Liver (tissue), 8 donors: ENCODE measurements at regions not wholly inside any gene's neighbourhood (a gene's known extent, or its start where the extent isn't known, plus 50 kb on each side); places are given as distances from the start of the nearest gene placed in this dataset.

Source experiments
- DNase-seq: peaks from one replicate; pipeline ENCODE4 v3.0.0-alpha.2; 2017; ENCODE audit warnings: low spot score
- H3K27ac ChIP-seq, 2 donors: one replicate each; pipeline ENCODE4 v1.7.0; 2013; ENCODE audit warnings: inconsistent platforms in 2 of 2, low read length in 2 of 2, control low read depth in 1 of 2, low read depth in 1 of 2, mild to moderate bottlenecking in 1 of 2
- H3K27me3 ChIP-seq, 4 donors: one replicate each; pipeline versions ENCODE4 v1.6.1 to v1.7.0; 2013; ENCODE audit warnings: low read length in 3 of 4, inconsistent platforms in 1 of 4, mild to moderate bottlenecking in 1 of 4, moderate library complexity in 1 of 4; ENCODE audit not compliant: control insufficient read depth in 4 of 4, insufficient read depth in 4 of 4
- H3K36me3 ChIP-seq, 4 donors: one replicate each; pipeline versions ENCODE4 v1.6.1 to v1.7.0; 2013; ENCODE audit warnings: low read length in 3 of 4, mild to moderate bottlenecking in 3 of 4, low read depth in 1 of 4, moderate library complexity in 1 of 4; ENCODE audit not compliant: control insufficient read depth in 4 of 4, insufficient read depth in 3 of 4
- H3K4me1 ChIP-seq, 4 donors: one replicate each; pipeline versions ENCODE4 v1.6.1 to v1.7.0; 2013; ENCODE audit warnings: low read length in 3 of 4, mild to moderate bottlenecking in 3 of 4, moderate library complexity in 1 of 4; ENCODE audit not compliant: control insufficient read depth in 4 of 4, insufficient read depth in 4 of 4
- H3K4me3 ChIP-seq, 3 donors: one replicate each; pipeline versions ENCODE4 v1.6.1 to v1.7.0; 2013; ENCODE audit warnings: low read length in 3 of 3, control low read depth in 1 of 3, low read depth in 1 of 3, mild to moderate bottlenecking in 1 of 3
- H3K9ac ChIP-seq, 2 donors: one replicate each; pipeline ENCODE4 v1.7.0; 2013; ENCODE audit warnings: low read length in 2 of 2, mild to moderate bottlenecking in 2 of 2, moderate library complexity in 2 of 2, control low read depth in 1 of 2, low read depth in 1 of 2
- H3K9me3 ChIP-seq, 4 donors: one replicate each; pipeline versions ENCODE4 v1.6.1 to v1.7.0; 2013; ENCODE audit warnings: low read length in 3 of 4; ENCODE audit not compliant: control insufficient read depth in 4 of 4
- EGR1 ChIP-seq, 2 donors: IDR thresholded peaks; 2 replicates each; pipeline ENCODE4 v1.6.1; 2016 to 2018; ENCODE audit warnings: antibody characterized with exemption in 2 of 2, low read depth in 2 of 2
- FOXA1 ChIP-seq: IDR thresholded peaks from 2 replicates; pipeline ENCODE4 v1.6.1; 2016; ENCODE audit warnings: antibody characterized with exemption
- FOXA2 ChIP-seq: IDR thresholded peaks from 2 replicates; pipeline ENCODE4 v1.6.1; 2016; ENCODE audit warnings: antibody characterized with exemption
- GABPA ChIP-seq, 2 donors: IDR thresholded peaks in 1 of 2; conservative IDR thresholded peaks in 1 of 2; 2 replicates each; pipeline ENCODE4 v1.6.1; 2016; ENCODE audit warnings: antibody characterized with exemption in 2 of 2, mild to moderate bottlenecking in 1 of 2, moderate library complexity in 1 of 2
- HNF4A ChIP-seq, 2 donors: conservative IDR thresholded peaks; 2 replicates each; pipeline ENCODE4 v1.6.1; 2016; ENCODE audit warnings: antibody characterized with exemption in 2 of 2, mild to moderate bottlenecking in 2 of 2
- HNF4G ChIP-seq: IDR thresholded peaks from 2 replicates; pipeline ENCODE4 v1.6.1; 2016; ENCODE audit warnings: antibody characterized with exemption
- JUND ChIP-seq, 2 donors: IDR thresholded peaks; 2 replicates each; pipeline ENCODE4 v1.6.1; 2016; ENCODE audit warnings: antibody characterized with exemption in 2 of 2
- NR2F2 ChIP-seq: IDR thresholded peaks from 2 replicates; pipeline ENCODE4 v1.6.1; 2016; ENCODE audit warnings: antibody characterized with exemption
- RAD21 ChIP-seq, 2 donors: IDR thresholded peaks; 2 replicates each; pipeline ENCODE4 v1.6.1; 2016; ENCODE audit warnings: antibody characterized with exemption in 2 of 2, mild to moderate bottlenecking in 2 of 2
- RXRA ChIP-seq, 2 donors: IDR thresholded peaks; 2 replicates each; pipeline ENCODE4 v1.6.1; 2017 to 2018; ENCODE audit warnings: antibody characterized with exemption in 2 of 2, mild to moderate bottlenecking in 1 of 2
- SP1 ChIP-seq: IDR thresholded peaks from 2 replicates; pipeline ENCODE4 v1.6.1; 2018; ENCODE audit warnings: antibody characterized with exemption, mild to moderate bottlenecking
- TAF1 ChIP-seq: conservative IDR thresholded peaks from 2 replicates; pipeline ENCODE4 v1.6.1; 2016; ENCODE audit warnings: antibody characterized with exemption, mild to moderate bottlenecking
- YY1 ChIP-seq: IDR thresholded peaks from 2 replicates; pipeline ENCODE4 v1.6.1; 2016; ENCODE audit warnings: antibody characterized with exemption, mild to moderate bottlenecking
- WGBS: extraction: QIAGEN DNeasy Blood & Tissue Kit; methylation state at CpG from one replicate; pipeline ENCODE4 v1.1.7; 2013; 5-methylcytosine and 5-hydroxymethylcytosine counted together
- TF ChIP-seq, protein P1 (sequence below): fragments of 150-350 bp; IDR thresholded peaks from 2 replicates; pipeline ENCODE4 v1.5.1; 2017; ENCODE audit warnings: improper control_type of control experiment, low read depth, low read length; ENCODE audit not compliant: missing input control
- TF ChIP-seq, protein P2 (sequence below): IDR thresholded peaks from 2 replicates; pipeline ENCODE4 v1.6.1; 2016; ENCODE audit warnings: antibody characterized with exemption, mild to moderate bottlenecking
- TF ChIP-seq, protein P3 (sequence below): IDR thresholded peaks from 2 replicates; pipeline ENCODE4 v1.6.1; 2016; ENCODE audit warnings: antibody characterized with exemption
- TF ChIP-seq, protein P4 (sequence below): IDR thresholded peaks from 2 replicates; pipeline ENCODE4 v1.6.1; 2016; ENCODE audit warnings: antibody characterized with exemption
- TF ChIP-seq, protein P5 (sequence below): IDR thresholded peaks from 2 replicates; pipeline ENCODE4 v1.6.1; 2016; ENCODE audit warnings: antibody characterized with exemption
- donor health status: healthy.
- donor health status: healthy.
- donor health status: healthy.
- donor health status: healthy.
- donor health status: healthy.

DNA sequence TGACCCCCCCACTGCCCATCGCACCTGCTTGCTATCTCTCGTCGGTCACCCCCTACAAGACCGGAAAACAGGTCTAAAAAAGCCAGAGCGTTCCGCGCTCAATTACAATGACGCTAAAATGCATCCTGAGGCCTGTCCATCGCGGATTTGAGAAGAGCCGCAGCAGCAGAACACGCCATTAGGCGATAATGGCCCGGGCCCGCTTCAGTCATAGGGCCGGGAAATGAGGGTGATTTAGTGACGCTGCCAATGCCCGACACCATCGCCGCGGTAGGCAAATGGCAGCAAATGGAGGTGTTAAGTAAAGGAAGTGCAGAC, 64.1 kb upstream of the SSX2IP start:
- Histone ChIP-seq H3K9me3 (no peaks in the 10 kb centered on the region), H3K27me3 (no peaks in the 10 kb centered on the region), H3K9ac (no peak overlapping the region), H3K4me3 (no peak overlapping the region), H3K36me3 (no peaks in the 10 kb centered on the region), H3K27ac (no peak overlapping the region), H3K4me1 (peaks cover 0 to 3% (median 0%) of the 10 kb centered on the region in 4 donors)
- WGBS = 68% methylated on average over 21 of the region's 21 CpGs
- TF ChIP-seq NR2F2 = no peak
- no peak for TF ChIP-seq JUND (IDR thresholded peaks at IDR 0.05)
- TF ChIP-seq, protein P1, sequence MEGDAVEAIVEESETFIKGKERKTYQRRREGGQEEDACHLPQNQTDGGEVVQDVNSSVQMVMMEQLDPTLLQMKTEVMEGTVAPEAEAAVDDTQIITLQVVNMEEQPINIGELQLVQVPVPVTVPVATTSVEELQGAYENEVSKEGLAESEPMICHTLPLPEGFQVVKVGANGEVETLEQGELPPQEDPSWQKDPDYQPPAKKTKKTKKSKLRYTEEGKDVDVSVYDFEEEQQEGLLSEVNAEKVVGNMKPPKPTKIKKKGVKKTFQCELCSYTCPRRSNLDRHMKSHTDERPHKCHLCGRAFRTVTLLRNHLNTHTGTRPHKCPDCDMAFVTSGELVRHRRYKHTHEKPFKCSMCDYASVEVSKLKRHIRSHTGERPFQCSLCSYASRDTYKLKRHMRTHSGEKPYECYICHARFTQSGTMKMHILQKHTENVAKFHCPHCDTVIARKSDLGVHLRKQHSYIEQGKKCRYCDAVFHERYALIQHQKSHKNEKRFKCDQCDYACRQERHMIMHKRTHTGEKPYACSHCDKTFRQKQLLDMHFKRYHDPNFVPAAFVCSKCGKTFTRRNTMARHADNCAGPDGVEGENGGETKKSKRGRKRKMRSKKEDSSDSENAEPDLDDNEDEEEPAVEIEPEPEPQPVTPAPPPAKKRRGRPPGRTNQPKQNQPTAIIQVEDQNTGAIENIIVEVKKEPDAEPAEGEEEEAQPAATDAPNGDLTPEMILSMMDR = no peak
- no peak for TF ChIP-seq SP1
- TF ChIP-seq RAD21 (IDR thresholded peaks at IDR 0.05) = no peak
- TF ChIP-seq FOXA2 = no peak
- TF ChIP-seq HNF4A (conservative IDR thresholded peaks at IDR 0.05) = no peak
- TF ChIP-seq, protein P2, sequence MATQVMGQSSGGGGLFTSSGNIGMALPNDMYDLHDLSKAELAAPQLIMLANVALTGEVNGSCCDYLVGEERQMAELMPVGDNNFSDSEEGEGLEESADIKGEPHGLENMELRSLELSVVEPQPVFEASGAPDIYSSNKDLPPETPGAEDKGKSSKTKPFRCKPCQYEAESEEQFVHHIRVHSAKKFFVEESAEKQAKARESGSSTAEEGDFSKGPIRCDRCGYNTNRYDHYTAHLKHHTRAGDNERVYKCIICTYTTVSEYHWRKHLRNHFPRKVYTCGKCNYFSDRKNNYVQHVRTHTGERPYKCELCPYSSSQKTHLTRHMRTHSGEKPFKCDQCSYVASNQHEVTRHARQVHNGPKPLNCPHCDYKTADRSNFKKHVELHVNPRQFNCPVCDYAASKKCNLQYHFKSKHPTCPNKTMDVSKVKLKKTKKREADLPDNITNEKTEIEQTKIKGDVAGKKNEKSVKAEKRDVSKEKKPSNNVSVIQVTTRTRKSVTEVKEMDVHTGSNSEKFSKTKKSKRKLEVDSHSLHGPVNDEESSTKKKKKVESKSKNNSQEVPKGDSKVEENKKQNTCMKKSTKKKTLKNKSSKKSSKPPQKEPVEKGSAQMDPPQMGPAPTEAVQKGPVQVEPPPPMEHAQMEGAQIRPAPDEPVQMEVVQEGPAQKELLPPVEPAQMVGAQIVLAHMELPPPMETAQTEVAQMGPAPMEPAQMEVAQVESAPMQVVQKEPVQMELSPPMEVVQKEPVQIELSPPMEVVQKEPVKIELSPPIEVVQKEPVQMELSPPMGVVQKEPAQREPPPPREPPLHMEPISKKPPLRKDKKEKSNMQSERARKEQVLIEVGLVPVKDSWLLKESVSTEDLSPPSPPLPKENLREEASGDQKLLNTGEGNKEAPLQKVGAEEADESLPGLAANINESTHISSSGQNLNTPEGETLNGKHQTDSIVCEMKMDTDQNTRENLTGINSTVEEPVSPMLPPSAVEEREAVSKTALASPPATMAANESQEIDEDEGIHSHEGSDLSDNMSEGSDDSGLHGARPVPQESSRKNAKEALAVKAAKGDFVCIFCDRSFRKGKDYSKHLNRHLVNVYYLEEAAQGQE = no peak
- TF ChIP-seq, protein P3, sequence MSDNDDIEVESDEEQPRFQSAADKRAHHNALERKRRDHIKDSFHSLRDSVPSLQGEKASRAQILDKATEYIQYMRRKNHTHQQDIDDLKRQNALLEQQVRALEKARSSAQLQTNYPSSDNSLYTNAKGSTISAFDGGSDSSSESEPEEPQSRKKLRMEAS = no peak
- no peak for TF ChIP-seq GABPA (IDR thresholded peaks at IDR 0.05 in 1 of 2, conservative IDR thresholded peaks at IDR 0.05 in 1 of 2)
- TF ChIP-seq FOXA1 = no peak
- TF ChIP-seq, protein P4, sequence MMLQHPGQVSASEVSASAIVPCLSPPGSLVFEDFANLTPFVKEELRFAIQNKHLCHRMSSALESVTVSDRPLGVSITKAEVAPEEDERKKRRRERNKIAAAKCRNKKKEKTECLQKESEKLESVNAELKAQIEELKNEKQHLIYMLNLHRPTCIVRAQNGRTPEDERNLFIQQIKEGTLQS = no peak
- TF ChIP-seq RXRA (IDR thresholded peaks at IDR 0.05) = no peak
- no peak for TF ChIP-seq EGR1 (IDR thresholded peaks at IDR 0.05; ENCODE audit: low read depth in 2 of 2)
- TF ChIP-seq, protein P5, sequence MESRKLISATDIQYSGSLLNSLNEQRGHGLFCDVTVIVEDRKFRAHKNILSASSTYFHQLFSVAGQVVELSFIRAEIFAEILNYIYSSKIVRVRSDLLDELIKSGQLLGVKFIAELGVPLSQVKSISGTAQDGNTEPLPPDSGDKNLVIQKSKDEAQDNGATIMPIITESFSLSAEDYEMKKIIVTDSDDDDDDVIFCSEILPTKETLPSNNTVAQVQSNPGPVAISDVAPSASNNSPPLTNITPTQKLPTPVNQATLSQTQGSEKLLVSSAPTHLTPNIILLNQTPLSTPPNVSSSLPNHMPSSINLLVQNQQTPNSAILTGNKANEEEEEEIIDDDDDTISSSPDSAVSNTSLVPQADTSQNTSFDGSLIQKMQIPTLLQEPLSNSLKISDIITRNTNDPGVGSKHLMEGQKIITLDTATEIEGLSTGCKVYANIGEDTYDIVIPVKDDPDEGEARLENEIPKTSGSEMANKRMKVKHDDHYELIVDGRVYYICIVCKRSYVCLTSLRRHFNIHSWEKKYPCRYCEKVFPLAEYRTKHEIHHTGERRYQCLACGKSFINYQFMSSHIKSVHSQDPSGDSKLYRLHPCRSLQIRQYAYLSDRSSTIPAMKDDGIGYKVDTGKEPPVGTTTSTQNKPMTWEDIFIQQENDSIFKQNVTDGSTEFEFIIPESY = no peak
- TF ChIP-seq HNF4G = no peak
- TF ChIP-seq YY1 = no peak
- no peak for TF ChIP-seq TAF1
- DNase-seq = no peak
